Left renal pelvis (tissue), 4 donors: ENCODE measurements at regions not wholly inside any gene's neighbourhood (a gene's known extent, or its start where the extent isn't known, plus 50 kb on each side); places are given as distances from the start of the nearest gene placed in this dataset.

Experiments
- DNase-seq, 4 donors: peaks; one replicate each; pipeline ENCODE4 v3.0.0-alpha.2; 2013; ENCODE audit warnings: low read depth in 4 of 4, low spot score in 3 of 4

GRCh38 chrX:69028761-69029120 lies 136.5 kb downstream of the PJA1 start:
- DNase-seq: no peak

GRCh38 chrX:69028006-69028760 lies 137.1 kb downstream of the PJA1 start:
- DNase-seq: no peak

- no peak for DNase-seq
Measured at GRCh38 chrX:69027181-69028005, 137.9 kb downstream of the PJA1 start.

GRCh38 chrX:69025802-69026301 lies 139.4 kb downstream of the PJA1 start:
- DNase-seq: no peak

- no peak for DNase-seq
Measured at GRCh38 chrX:69024931-69025330, 140.3 kb downstream of the PJA1 start.

GRCh38 chrX:69024161-69024736 lies 141.0 kb downstream of the PJA1 start:
- no peak for DNase-seq

- DNase-seq: no peak
Measured at GRCh38 chrX:69022430-69022829, 142.8 kb downstream of the PJA1 start.

GRCh38 chrX:69021141-69021960 lies 143.9 kb downstream of the PJA1 start:
- no peak for DNase-seq

- no peak for DNase-seq
Measured at GRCh38 chrX:69020316-69020715, 144.9 kb downstream of the PJA1 start.

GRCh38 chrX:69019073-69019890 lies 146.0 kb downstream of the PJA1 start:
- DNase-seq: no peak

GRCh38 chrX:69018416-69019072 lies 146.7 kb downstream of the PJA1 start:
- DNase-seq: no peak

- no peak for DNase-seq
Measured at GRCh38 chrX:69016293-69016941, 148.8 kb downstream of the PJA1 start.

- no peak for DNase-seq
Measured at GRCh38 chrX:69015564-69016292, 149.5 kb downstream of the PJA1 start.

- no peak for DNase-seq
Measured at GRCh38 chrX:69015156-69015555, 150.1 kb downstream of the PJA1 start.

GRCh38 chrX:69014200-69014599 lies 151.1 kb downstream of the PJA1 start:
- no peak for DNase-seq

- DNase-seq: no peak
Measured at GRCh38 chrX:69010339-69010738, 154.9 kb downstream of the PJA1 start.

- no peak for DNase-seq
Measured at GRCh38 chrX:69000877-69001276, 164.4 kb downstream of the PJA1 start.

- DNase-seq: no peak
Measured at GRCh38 chrX:68999931-69000330, 165.3 kb downstream of the PJA1 start.
